ENCODE measurements at regions not wholly inside any gene's neighbourhood (a gene's known extent, or its start where the extent isn't known, plus 50 kb on each side); places are given as distances from the start of the nearest gene placed in this dataset.
"Not testable (repeated sequence)": the region's sequence is repeated elsewhere in the genome, so short reads cannot be mapped to it uniquely, and the experiment has no call there.

DNA sequence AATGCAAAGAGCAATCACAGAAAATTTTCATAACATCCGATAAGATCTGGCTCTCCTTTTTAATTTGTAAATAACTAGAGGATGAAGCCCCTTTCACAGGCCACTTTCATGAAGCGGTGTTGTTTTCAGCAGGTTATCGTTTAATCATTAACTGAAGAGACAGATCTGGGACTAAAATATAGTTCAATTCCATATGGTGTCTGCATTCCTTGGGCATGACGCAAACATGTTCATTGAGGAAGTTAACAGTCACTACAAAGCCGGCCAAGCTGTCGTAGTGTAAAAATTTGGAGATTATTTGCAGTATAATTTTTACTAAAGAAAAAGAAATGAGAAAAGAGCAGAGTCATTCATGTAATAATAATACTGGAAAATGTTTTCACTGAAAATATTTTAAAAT lies 565.2 kb upstream of the ADAMTS5 start:
- no peak for DNase-seq

DNA sequence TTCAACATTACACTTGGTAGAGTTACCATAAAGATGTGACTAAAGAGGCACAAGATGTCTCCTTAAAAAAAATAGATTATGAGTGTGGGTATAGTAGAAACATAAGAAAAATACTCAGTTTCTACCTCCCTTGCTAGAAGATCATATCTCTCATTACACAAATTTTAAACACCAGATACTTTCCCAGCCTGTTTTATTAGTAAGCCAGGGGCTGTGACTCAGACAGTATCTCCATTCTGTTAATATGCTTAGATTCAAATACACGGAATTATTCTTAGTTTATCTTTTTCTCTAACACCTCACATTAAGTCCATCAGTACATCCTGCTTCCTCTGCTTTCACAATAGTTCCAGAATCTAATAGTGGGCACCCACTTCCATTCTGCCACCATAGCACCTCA lies 561.8 kb upstream of the ADAMTS5 start:
- no peak for DNase-seq

DNA sequence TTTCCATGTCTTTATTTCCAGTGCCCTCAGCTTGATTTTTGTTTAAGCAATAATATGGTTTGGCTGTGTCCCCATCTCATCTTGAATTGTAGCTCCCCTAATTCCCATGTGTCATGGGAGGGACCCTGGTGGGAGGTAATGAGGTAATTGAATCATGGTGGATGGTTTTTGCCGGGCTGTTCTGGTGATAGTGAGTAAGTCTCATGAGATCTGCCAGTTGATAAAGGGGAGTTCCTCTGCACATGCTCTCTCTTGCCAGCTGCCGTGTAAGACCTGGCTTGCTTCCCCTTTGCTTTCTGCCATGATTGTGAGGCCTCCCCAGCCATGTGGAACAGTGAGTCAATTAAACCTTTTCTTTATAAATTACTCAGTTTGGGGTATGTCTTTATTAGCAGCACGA lies 559.6 kb upstream of the ADAMTS5 start:
- no peak for DNase-seq

DNA sequence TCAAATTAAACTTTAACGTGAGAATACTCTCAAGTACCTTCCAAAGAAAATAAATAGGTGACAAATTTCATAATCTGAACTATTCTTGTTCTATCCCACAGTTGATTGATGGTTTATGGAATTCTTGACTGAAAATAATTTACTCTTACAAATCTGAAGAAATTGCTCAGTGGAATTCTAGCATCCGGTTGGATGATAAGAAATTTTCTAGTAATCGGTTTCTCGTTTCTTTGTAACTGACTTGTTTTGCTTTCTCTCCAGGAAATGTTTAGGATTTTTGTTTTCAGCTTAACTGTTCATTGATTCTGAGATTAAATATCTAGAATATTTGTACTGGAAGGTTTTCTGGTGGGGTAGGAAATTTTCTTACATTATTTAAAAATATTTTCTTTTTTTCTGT lies 558.9 kb upstream of the ADAMTS5 start:
- no peak for DNase-seq

DNA sequence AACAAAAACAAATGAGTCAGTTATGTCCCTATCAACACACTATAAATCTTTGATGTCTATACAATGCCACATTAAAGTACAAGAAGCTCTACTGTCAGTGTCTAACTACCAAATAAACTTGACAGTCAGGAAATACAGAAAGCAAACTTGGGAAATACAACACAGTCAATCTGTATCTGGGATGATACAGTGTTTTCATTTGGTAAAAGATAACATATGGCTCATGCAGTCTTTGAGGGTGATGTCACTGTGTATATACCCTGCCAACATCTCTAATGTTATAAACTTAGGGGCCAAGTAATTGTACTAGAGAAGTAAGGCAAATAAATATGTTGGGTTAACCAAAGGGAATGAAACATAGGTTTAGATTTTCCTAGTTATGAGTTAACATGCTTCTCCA lies 552.5 kb upstream of the ADAMTS5 start:
- DNase-seq: no peak

DNA sequence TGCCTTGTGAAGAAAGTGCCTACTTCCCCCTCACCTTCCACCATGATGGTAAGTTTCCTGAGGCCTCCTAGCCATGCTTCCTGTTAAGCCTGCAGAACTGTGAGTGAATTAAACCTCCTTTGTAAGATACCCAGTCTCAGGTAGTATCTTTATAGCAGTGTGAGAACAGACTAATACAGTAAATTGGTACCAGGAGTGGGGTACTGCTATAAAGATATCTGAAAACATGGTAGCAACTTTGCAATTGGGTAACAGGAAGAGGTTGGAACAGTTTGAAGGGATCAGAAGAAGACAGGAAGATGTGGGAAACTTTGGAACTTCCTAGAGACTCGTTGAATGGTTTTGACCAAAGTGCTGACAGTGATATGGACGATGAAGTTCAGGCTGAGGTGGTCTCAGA lies 550.3 kb upstream of the ADAMTS5 start:
- not testable (repeated sequence) for DNase-seq

DNA sequence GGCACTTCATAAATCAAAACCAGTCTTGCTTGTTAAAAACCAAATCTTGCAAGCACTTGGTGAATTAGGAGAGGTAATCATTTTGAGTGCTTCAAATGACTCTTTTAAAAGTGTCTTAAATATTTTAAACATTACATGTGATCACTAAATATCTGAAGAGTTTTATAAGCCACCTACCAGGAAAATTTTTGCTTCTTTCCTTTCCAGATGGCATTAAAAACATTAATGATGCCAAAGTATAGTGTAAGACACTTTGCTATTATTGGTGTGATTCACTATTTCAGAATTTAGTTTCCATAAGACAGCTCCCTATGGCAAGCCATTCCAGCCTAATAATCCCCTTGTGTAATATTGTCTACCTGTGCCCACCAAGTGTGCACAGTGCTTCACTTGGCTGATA lies 548.8 kb upstream of the ADAMTS5 start:
- DNase-seq: no peak

DNA sequence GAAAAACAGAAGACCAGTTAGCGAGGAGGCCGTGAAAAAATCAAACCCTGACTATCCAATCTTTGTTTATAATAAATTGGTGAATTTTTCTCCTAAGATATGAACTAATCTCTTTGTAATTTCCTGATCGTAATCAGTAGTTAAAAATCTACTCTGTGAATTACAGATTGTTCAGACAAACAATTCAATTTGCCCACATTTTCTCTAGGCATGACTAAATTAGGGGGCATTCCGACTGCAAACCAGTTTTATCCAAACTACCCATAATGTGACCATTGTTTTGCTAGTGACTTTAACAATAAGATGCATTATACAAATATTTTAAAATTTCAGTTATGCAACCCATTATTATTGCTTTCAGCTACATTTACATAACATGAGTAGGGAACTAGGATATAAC lies 546.9 kb upstream of the ADAMTS5 start:
- no peak for DNase-seq

DNA sequence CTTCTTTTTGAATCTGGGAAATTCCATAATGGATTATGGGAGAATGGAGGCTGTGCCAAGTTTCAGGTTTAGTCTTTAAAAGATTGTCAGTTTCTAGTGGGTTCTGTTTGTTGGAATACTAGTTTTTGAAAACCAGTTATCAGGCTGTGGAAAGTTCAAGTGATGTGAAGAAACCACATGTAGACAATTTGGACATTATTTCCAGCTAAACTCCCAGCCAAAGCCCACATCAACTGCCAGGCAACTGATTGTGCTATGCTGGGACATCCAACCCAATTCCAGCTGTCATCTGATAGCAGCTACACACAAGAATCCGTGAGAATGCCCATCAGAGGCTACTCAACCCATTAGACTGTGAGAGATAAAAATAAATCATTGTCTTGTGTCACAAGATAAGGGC lies 546.1 kb upstream of the ADAMTS5 start:
- no peak for DNase-seq

DNA sequence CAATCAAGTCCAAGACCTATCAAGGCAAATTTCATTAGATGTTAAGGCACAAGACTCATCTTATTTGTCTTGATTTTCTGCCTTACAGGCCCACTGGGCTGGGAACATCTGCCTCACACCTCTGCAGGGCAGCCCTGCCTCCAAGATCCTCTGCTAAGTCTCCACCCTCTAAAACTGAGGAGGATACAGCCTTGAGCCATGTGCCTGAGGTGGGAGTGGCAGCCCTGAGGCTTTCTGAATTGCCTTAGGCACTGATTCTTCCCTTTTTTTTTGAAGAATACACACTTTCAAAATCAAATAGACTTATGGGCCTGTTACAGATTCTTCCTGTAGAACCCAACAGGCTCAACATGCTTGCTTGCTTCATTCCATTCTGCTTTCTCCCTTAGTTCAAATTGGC lies 544.3 kb upstream of the ADAMTS5 start:
- DNase-seq: no peak

DNA sequence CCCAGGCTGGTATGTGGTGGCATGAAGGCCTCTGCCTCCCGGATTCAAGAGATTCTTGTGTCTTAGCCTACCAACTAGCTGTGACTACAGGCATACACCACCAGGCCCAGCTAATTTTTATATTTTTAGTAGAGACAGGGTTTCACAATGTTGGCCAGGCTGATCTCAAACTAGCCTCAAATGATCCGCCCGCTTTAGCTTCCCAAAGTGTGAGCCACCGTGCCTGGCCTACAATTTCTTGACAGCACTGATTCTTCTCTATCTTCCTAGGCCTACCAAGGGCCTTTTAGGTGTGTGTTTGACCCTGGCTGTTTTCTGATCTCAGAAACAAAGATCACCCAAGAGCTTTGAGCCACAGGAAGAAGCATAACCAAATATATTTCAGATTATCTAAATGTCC lies 540.8 kb upstream of the ADAMTS5 start:
- DNase-seq: no peak

DNA sequence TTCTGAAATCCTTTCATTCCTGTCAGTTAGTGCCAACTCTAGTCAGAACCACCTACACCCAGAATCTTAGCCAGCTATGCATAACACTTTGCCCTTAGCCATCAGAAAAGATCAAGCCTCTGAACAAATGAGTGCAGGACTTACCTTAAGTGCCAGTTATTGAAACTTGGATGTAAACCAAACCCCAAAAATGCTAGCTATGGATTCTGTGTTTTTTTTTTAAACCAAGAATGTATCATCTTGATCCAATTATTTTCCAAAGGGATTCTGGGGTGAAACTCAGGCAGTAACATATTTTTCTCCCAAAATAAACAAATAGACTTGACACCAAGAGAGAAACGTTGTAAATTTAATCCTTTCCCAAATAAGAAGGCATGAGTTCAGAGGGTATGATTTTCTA lies 538.6 kb upstream of the ADAMTS5 start:
- DNase-seq: no peak

DNA sequence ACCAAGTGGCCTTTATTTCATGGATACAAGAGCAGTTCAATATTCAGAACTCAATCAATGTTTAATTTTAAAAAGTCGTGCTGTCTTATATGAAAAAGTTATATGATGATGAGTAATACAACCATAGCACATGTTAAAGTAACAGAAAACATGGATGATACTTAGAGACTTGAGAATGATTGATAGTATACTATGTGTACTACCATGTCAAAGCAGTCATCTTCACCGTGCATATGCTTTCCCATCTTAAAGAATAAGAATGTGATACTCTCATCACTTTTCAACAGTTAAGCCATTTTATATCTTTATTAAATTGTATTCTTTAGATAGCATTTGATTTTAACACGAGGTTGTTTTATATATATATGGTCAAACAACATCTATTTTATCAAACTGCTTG lies 535.9 kb upstream of the ADAMTS5 start:
- DNase-seq: no peak

DNA sequence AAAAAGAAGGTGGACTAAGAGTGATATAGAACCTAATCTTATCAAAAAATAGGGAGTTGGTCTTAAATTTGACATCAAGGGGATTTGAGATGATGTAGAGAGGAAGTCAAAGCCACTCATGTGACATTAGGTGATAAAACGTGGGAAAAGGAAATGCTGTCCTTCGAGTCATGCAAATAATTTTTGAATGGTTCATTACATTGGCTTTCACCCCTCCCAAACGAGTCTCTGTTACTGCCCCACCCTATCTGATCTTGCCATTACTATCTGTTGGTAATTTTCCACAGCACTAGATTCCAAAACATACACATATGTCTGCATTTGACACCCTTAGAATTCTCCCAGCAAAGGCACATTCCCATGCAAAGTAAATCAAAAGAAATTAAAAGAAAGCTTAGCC lies 531.1 kb upstream of the ADAMTS5 start:
- no peak for DNase-seq

DNA sequence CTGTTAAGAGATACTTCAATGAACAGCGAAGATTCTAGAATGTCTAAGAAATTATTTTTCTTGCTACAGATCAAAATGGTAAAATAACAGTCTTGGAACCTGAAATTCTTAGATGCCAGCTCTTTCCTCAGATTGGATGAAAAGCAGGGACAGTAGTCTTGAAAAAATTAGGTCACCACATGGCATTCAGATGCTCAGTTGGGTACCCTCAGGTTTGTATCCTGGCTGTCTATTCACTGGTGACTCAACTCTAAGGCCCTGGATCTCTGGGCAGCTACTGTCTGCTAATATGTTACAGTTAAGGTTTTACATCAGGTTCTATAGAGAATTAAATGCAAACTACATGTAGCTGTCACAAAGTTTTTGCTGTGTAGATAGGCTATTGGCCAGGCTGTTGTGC lies 528.9 kb upstream of the ADAMTS5 start:
- DNase-seq: no peak

DNA sequence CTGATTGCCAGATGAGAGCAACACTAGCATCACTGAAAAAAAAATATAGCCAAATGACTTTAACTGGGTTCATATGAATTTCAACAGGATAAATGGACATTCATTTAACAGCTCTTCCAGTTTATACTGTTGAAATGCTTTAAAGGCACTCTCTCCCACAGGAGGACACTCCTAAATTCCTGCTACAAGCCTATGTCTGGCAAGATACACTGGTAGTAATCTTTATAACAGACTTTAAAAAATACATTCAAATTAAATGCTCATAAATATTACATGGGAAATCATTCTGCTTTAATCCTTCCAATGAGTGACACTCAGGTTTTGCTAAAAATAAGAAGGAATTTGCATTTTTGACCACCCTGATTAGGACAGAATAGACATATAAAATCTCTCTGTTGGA lies 526.7 kb upstream of the ADAMTS5 start:
- no peak for DNase-seq

DNA sequence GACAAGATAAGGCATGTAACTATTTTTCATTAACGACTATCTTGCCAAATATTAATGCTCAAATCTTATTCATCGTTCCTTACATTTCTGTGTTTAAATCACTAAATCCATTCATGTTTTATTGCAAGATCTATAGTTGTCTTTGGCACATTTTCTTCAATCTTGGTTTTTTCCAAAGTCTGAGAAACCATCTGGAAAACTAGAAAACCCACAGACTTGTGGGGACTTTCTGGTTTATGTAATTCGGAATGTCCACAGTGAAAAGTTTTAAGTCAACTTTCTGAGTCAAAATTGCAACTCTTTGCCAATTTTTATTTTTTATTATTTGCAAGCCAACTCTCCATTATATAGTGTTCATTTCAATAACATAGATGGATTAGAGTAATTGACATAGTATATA lies 520.8 kb upstream of the ADAMTS5 start:
- DNase-seq: no peak

DNA sequence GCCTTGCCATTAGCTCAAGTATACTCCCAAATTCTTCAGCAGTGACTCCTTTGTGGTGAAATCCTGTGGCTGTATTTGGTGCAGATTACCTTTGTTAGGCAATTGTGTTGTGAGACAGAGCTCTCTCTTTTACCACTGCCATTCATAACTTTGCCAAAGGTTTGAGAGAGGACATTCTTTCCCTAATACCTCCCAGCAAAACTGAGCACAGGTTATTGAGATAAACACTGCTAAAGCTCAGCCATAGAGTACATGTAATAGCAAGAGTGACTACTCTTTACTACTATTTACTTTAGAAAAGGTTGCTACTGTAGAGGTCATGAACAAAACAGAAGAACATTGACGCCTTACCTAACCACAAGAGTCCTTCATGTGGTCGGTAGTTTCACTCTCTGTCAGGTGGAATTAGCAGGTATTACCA lies 514.0 kb upstream of the ADAMTS5 start:
- DNase-seq: no peak

DNA sequence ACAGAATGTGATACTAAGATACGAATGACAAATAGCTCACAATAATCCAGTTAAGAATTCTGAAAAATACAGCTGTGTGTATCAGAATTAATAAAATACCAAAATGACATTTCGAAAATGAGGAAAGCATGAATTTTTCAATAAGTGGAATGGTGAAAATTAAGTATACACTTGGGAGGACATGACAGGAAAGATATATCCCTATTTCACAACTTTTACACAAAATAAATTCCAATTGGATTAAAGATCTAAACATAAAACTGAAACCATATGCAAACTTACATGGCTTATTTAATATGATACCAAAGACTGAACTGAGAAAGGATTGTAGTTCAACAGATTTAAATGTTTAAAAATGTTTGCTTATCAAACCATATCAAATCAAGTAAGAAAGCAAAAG lies 510.4 kb upstream of the ADAMTS5 start:
- DNase-seq: no peak

DNA sequence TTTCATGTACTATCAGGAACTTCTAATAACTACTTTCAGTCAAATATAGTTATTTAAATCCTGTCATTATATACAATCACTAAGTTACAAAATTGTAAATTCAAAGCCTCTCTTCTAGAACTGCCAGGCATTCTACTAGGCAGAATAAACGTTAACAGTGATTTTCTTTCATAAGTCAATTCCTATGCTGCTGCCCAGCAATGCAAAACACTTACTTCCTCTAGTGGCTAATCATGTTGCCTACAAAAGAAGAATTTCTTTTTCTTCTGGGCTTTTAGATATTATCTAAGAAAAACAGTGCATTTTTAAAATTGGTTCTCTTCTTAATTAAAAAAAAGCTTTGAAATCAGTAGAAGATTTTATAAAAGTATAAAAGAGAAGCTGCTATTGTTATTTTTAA lies 509.8 kb upstream of the ADAMTS5 start:
- DNase-seq: no peak

DNA sequence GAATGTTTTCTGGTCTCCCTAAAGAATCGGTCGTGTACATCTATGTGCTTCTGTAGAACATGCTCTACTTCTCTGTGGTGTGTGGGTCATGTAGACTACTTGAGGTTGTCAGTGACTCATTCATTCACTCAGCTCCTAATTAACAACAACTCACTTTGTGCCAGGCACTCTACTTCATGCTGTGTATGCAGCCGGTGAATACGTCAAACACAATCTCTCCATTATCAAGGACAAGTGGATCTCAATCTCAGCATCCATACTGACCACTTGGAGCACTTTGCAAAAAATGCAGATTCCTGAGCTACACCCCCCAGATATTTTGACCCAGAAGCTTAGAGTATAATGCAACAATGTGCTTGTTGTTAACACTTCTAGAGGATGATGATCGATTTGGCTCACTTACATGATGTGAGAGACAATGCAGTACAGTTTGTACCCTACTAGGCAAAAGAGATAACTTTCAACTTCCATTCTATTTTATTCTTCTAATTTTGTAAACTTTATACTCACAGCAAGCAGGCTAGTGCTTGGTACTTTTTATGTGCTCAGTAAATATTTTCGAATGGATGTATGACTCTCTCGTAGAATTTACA lies 508.6 kb upstream of the ADAMTS5 start:
- DNase-seq: no peak

DNA sequence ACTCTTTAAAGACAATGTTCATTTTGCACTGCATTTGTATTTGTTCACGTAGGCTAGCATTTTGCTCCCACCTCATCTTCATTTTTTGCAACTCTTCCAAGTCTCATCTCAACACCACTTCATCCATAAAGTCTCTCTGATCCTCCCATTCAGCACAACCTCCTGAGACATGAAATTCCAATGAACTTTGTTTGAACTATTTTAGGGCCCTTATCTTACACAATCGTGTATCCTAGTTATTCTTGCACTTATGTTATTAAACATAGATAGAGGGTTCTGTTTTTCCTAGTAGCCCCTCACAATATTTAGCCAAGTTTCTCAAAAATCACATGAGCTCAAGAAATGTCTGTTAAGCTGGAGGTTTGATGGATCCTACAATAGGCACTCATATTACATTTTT lies 500.5 kb upstream of the ADAMTS5 start:
- no peak for DNase-seq

DNA sequence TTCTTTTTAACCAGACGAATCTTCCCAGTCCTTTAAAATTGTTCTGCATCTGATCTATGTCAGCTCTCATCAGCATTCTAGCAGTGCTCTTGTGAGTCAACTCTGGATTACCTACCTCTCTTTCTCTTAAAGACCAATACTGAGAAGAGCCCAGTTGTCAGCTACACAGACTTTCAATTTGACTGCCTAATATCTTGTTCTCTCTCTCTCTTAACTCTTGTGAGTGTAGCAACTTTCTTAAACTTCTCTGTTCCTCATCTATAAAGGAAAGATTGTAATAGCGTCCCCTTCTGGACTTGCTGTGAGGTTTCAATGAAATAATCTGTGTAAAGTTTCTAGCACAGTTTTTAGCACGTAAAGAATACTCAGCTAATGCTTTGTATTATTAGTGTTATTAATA lies 499.3 kb upstream of the ADAMTS5 start:
- DNase-seq: no peak

DNA sequence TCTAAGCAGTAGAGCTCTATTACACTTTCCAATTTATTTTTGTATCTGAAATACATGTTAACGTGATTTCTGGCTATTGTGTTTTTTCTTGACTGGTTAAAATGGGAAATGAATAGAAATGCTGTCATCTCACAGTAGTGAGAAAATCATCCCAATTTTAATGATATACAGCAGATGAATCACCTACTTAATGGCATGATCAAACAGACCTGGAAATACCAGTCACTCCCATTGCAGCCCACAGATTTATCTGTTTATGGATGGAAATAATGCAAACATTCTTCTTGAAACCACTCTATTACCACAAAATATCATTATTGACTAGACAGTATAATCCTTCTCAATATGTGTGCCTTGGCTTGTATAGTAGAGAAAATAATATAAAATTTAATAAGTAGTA lies 497.8 kb upstream of the ADAMTS5 start:
- no peak for DNase-seq

DNA sequence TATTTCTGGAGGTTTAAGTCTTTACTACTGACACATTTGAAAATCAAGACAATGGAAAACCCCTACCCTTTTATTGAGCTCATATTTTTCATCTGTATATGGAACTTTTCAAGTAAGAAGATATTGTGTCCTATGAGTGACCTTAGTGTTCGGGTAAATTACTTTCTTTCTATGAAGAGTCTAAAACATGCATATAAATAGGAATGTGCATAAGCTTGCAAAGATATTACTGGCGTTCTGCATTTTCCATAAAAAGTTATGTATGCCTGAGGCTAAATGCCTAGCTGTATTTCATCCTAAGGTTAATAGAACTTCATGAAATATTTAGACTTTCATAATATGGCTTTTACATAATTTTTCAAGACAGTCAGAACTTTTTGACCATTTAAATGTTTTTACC lies 495.8 kb upstream of the ADAMTS5 start:
- no peak for DNase-seq

DNA sequence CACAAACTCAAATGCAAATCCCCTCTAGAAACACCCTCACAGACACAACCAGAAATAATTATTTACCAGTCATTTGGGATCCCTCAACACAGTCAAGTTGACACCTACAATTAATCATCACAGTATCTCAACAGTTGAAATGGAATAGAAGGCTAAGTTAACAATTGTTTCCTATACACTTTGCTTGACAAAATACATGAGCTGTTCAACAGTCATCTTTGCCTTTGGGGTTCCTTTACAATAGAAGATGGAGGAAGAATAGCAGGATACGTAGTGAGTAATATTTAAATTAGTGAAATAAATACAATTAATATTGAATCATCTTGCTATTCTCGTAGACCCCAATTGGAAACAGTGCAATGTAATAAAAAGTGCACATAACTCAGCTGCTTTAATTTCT lies 487.3 kb upstream of the ADAMTS5 start:
- no peak for DNase-seq
